GM19455 (cell line): ENCODE measurements at regions not wholly inside any gene's neighbourhood (a gene's known extent, or its start where the extent isn't known, plus 50 kb on each side); places are given as distances from the start of the nearest gene placed in this dataset.
"Not testable (repeated sequence)": the region's sequence is repeated elsewhere in the genome, so short reads cannot be mapped to it uniquely, and the experiment has no call there.

ENCODE experiments used
- ATAC-seq: cut with Tn5 transposase; IDR thresholded peaks from one replicate; pipeline ENCODE4 v1.9.1; 2021; ENCODE audit not compliant: unreplicated experiment

DNA sequence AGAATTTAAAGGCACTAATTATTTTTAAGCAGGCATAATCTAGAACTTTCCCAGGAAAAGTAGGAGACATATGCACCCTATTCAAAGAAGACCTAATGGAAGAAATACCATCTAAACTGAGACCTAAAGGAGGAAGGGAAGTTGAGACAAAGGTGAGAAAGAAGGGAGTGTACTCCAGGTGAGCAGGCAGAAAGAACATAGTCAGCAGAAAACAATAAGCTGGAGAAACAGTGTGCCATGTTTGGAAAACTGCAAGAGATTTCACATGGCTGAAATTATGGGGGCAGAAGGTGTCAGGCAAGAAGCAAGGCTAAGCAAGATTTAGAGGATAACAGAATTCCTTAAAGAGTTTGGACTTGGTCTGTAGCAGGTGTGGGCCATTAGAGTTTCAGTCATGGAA is 167.0 kb upstream of the USP25 start:
- no peak for ATAC-seq

DNA sequence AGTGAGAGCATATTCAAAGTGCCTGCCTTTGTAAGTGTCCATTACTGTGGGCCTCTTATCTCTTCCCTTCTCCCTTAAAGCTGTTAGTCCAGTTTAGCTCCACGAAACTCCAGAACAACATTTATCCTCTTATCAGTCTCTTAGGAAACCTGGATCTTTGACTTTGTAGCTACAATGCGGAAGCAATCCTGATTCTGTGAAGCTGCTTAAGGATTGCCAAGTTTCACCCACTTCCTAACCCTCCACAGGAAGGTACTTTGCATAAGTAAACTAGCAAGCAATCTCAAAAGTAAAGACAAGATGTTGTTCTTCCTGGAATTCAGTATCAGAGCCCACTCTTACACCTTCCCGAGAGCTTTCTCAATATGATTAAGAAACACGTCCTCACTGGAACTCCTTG is 164.9 kb upstream of the USP25 start:
- no peak for ATAC-seq

DNA sequence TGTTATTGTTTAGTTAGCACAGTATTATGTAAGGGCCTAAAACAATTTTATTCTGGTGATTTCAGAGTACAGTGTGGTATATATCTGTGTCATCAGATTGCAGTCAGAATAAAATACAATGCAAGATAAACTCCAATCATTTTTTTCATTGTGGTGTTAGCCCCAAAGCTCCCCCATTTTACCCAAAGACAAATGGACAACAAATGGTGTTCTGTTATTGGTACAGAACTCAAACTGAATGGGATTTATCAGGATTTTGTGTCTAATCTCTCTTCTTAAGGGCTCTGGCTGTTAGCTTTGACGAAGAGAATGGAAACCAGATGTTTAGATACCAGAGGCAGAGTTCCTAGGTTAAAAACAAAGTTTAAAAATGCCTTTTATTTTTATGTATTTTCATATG is 163.1 kb upstream of the USP25 start:
- ATAC-seq, result no peak

DNA sequence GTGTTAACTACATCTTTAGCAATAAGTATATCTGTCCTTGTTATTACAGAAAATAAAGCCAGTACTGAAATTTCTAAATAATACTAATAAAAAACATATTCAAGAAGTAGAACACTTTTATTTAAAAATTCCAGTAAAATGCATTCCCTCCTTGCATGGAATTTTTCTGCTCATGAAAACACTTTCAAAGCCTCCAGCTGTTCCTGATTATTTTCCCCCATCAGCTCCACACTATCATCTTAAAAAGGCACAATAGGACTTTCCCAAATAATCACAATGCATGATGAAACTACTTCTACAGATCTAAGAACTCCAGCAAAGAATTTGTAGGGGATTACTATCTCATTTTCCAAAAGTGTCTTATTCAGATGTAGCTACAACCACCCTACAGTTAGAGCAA is 162.6 kb upstream of the USP25 start:
- no peak for ATAC-seq

DNA sequence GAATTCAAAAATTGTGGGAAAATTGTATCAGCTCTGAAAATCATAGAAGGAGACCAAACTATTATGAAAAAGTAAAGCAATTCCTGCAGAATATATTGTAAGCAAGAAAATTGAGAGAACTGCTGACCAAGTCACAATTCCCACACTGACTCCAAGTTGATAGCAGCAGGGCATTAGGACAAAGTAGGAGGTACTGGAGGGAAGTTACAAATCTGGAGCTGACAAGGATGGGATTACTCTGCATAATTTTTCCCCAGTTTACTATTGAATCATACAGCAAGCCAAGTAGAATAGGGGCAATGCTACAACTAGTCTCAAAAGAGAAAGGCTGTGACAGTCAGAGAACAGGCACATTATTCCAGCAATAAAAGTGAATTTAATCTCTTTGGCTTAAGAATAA is 161.3 kb upstream of the USP25 start:
- ATAC-seq, result no peak

DNA sequence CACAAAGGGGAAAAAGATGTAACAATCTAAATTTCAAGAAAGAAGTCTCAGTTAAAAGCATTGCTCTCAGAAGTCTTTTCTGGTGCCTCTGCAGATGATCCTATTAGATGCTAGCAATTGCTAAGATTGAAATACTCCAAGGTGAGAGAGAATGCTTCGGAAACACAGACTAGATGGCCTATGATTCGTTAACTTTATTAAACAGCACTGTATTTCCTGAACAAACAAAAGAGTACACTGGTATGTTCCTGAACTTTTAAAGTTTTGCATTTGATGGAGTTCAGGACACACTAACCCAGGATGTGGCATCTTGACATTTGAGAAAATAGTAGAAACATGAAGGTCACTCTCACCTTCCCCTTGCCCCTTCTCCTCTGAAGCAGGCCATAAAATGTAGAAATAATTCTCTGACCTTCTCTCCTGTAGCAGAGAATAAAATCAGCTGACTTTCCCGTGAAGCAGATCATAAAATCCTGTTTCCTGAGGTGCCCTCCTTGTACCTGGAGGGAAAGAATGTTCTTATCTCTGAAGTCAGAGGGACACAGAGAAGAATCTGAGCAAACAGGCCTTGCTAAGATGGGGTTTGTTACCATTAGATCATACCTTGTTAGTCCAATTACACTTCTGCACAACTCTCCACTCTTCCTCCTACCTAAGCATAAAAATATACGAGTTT is 142.9 kb upstream of the USP25 start:
- ATAC-seq, result no peak

DNA sequence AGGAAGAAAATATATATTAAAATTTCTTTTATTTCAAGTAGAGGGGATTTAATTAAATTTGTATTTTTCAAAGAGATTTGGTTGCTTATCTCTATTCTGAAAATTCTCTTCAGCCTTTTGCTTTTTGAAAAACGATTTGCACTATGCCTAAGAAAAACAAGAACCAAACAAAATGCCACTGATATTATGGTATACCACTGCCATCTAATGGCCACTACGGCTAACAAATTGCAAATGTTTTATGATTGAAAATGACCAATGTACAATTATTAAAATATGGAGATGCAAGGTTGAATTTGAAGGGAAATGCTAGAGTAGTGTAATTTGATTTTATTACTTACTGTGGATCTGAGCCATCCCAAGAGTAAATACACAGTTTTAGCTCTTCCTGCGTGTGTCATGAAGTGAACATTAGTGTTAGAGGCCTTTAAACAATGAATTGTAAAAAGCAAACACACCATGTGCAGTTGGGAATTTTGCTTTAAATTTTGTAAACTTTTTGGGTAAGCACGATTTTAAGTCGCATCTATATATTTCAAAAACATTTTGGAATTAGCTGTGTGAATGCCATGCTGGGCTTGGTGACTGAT is 137.4 kb upstream of the USP25 start:
- ATAC-seq, result no peak

DNA sequence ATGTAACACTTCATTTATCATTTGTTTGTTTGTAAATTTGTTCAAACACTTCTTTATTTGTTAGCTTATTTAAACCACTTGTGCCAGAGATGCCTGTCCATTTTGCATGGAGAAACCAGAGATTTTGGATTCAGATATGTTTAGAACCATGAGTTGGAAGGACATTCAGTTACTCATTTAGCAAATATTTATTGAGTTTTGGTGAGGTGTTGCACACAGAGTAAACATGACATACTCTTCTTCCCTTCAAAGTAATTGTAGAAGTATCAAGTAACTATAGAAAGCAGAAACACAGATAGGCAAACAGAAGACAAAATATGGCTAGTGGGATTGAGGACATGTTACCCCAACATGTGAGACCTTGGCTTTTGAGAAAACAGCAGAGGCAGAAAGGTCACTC is 136.8 kb upstream of the USP25 start:
- ATAC-seq, result no peak

DNA sequence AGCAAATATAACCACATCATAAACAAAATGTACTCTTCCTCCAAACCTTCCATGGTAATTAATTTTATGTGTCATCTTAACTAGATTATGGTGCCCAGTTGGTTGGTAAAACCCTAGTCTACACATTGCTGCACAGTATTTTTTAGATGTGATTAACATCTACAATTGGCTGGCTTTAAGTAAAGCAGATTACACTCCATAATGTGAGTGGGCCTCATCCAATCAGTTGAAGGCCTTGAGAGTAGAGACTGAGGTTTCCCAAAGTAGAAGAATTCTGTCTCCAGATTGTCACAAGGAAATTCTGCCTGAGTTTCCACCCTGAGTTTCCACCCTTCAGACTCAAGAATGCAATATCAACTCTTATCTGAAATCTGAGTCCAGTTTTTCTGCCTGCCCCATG is 128.4 kb upstream of the USP25 start:
- ATAC-seq, result no peak

DNA sequence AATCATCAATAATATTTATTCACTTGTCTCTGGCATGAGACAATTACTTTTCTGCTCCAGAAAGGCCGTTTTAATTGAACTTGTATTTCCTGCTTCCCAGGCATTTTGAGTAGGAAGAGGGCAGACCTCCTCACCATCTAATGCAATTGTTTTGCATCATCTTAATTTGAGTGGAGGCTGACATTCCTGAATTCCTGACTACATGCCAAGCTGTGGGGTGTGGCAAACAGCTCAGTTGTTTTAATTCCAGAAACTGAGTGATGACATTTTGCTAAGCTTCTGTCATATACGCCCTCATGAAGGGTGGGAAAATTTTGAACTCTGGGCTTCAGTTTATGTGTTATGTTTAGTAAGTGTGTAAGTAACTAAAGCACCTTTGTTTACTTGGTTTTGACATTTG is 125.4 kb upstream of the USP25 start:
- ATAC-seq, result no peak

DNA sequence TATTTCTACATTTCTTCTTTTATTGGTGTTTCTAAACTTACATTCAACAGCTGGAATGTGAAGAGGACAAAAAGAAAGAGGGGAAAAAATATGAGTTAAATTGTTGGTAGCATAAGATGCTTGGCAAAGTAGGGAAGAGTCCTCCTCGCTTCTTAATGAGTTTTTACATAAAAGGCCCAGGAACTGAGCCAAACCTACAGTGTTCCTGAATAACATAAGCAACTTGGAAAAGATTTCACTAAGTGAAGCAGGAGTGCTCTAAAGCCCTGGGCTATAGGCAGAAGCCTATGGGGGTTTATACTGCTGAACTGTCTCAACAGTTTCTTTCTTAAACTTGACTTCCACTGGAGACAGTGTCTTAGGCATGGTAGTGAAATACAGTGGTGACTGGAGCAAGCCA is 115.0 kb upstream of the USP25 start:
- ATAC-seq, result no peak

DNA sequence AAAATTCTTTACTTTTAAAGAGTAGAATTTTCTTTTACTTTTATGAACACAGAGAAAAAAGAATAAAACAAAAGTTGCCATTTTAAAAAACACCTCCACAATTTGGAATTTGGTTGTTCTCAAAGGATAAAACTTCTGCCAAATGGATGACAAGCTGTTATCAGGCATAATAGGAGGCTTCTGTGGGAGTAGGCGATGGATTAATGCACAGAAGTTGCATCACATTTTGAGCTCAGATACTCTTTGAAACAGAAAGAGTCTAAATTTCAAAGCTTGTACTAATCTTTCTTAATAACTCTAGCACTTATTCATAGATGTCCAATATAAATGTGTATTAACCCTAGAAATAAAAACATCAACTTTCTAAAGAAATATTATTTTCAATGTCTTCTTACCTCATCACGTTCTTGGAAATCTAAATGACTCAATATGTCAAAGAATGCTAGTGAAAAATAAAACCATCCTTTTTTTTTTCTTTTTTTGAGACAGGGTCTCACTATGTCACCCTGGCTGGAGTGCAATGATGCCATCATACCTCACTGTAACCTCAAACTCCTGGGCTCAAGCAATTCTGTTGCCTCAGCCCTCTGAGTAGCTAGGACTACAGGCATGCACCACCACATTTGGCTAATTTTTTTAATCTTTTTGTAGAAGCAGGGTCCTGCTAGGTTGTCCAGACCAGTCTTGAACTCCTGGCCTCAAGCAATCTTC is 112.8 kb upstream of the USP25 start:
- ATAC-seq, result no peak

DNA sequence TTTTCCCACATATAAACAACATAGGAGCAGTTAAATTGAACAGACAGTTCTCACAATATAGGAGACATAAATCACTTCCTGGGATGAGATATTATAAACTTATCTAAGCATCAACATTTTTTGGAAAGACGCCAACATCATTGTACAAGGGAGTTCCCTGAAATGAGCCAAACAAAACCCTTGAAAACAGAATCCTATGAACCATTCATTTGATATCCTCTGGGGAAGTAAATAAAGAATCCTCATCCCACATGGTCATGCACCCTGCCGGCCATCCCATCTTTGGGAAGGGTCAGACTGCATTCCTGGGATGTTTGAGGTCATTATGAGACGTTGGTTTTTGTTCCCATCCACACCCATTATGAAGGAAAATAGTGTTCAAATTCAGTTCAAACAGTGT is 111.8 kb upstream of the USP25 start:
- no peak for ATAC-seq

DNA sequence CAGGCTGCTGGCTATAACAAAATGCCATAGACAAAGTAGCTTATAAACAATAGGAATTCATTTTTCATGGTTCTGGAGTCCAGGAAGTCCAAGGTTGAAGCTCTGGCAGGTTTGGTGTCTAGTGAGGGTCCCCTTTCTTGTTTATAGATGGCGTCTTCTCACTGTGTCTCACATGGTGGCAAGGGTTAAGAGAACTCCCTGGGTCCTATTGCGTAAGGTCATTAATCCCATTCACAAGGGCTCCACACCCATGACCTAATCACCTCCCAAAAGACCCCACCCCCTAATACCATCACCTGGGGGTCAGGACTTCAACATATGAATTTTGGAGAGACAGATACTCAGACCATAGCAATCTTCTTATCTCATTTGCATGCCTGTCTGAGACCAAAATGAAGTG is 108.9 kb upstream of the USP25 start:
- ATAC-seq, result no peak

DNA sequence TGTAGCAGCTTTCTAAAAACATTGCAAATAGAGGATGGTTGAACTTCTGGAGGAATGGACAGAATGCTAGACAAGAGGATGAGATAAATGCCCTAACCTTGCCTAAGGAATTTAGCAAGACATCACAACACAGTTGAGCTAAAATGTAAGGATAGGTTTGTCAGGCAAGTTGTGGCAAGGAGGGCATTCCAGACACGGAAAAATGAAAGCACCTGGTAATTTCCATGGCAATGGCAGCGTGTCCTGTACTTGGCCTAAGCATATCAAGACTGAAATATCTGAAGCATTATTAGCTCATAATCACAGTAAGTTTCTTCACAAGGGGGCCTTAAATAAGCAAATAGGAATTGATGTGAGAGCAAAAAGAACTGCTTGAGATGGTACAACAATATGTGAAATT is 105.1 kb upstream of the USP25 start:
- ATAC-seq, result no peak

DNA sequence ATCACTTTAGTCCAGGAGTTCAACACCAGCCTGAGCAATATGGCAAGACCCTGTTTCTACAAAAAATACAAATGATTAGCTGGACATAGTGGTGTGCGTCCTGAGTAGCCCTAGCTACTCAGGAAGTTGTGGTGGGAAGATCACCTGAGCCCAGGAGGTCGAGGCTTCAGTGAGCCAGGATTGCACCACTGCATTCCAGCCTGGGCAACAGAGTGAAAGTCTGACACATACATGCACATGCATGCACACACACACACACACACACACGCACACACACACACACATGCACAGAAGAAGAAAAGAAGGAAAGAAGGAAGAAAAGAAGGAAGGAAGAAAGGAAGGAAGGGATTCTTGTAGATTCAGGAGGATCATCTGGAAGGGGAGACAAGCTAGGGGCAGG is 104.4 kb upstream of the USP25 start:
- ATAC-seq, result no peak

DNA sequence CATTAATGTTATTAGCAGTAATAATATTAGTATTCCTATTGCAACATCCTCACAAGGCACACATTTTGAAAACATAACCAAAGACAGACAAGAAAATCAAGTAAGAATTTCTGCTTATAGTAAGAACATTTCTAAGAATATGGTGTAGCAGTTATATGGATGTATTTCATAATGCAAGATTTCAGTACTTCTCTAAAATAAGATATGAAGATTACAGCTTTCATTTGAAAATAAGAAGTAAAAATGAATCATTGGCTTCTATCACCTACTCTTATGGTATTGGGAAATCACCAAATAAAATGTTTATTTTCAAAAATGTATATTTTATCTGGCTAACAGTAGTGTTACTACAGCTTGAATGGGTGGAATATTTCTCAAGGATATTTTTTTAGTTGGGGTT is 103.8 kb upstream of the USP25 start:
- no peak for ATAC-seq

DNA sequence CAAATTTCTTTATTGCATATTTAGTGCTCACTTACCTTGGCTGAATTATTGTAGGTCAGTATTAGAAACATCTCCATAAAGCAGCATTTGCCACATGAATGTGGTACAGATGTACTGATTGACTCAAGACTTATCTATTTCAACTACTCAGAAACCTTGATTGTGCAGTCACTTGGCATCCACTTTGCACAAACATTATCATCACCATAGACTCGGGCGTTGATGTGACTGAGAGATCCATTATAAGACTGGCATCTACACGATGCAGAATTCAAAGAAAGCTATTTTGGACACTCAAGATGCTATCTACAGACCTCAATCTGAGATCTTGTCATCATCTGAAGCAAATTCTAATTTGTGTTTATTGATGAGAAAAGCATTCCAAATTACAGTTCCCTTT is 102.8 kb upstream of the USP25 start:
- no peak for ATAC-seq

DNA sequence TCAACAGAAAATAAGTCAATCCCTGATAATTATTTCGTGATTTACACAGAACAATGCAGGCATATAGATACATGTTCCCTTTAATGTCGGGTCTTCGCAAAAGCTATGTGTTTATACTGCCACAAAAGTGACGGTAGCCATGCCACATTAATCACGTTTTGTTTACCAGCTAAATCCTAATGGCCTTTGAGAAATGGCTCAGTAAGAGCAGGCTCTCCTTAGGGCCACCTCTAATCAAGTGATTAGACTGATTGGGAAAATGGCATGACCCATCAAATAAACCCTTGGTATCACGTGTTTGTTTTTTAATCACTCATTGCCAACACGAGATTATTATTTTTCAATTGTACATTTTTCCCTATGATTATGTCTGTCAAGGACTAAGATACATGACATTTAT is 102.0 kb upstream of the USP25 start:
- ATAC-seq, result no peak

DNA sequence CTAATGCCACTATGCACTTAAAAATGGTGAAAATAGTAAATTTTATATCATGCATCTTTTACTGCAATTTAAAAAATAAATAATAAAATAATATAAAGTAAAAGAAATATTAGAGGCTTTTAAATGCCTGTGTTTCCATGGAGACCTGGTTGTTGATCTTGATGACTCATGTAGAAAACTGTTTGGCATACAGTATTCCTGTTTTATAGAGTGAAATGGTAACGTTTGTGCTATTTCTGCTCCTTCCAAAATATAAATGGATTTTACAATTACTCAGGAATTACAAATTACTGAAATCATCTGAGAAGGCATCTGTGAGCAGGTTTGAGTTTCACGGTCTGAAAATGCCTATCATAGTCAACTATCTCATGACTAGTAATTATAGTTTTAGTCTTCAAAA is 98.4 kb upstream of the USP25 start:
- no peak for ATAC-seq

DNA sequence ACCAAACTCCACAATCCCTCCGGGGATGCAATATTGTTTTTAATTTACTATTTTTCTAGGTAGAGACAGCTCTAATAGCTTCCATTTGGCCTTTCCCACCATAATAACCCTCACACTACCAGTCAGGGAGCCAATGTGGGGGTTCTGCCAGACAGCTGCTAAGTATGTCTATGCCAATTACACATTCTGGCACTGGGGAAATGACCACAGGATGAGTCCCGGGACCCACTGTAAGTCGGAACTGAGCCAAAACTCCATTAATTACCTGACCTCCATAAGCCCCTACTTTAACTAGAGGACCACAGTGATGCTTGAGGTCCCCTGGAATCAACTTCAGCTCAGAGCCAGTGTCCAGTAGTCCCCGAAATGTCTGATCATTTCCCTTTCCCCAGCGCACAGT is 95.2 kb upstream of the USP25 start:
- ATAC-seq, result not testable (repeated sequence)

DNA sequence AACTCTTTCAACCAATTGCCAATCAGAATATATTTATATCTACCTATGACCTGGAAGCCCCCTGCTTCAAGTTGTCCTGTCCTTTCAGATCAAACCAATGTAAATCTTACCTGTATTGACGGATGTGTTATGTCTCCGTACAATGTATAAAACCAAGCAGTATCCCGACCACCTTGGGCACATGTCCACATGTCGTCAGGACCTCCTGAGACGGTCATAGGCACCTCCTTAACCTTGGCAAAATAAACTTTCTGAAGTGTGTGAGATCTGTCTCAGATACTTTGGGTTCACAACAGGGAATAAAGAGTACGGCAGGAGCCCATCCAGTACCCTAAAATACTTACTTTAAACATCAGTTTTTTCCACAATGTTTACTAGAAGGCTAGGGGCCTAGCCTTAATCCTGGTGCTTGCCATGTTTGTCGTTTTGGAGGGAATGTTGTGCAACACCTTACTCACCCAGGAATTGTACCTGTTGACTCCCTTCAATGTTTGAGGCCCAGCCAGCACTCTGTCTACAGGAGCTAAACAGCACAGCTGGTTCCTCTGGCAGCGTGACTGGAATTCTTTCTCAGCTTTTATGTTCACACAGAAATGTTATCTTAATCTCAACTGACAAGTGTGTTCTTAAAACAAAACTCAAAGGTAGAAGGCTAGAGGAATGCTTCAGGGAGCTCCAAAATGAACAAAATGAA is 90.8 kb upstream of the USP25 start:
- ATAC-seq, result no peak
